K562 (cell line): ENCODE measurements at regions not wholly inside any gene's neighbourhood (a gene's known extent, or its start where the extent isn't known, plus 50 kb on each side); places are given as distances from the start of the nearest gene placed in this dataset.

Experiments
- ATAC-seq: fragments of 200-7000 bp; cut with Tn5 transposase; 3 replicates; pipeline ENCODE4 v1.9.1; 2020; ENCODE audit warnings: moderate library complexity
- BruUV-seq: library from RNA; stranded (reverse); fragments of 400-500 nt; replicated peaks from 2 replicates; lab custom pipeline; 2021; lab: Mats Ljungman, UMichigan
- CTCF ChIA-PET: fragments of 300-600 bp; formaldehyde crosslinking; extraction: SDS; loops from one replicate; lab custom pipeline; 2021; ENCODE audit warnings: low intra/inter-chr PET ratio; lab: Yijun Ruan, JAX
- POLR2A ChIA-PET: fragments of 300-600, 350-650 bp; sonication (Branson Sonifier 250); formaldehyde crosslinking; extraction: SDS; loops from one replicate; lab custom pipeline; 2021; ENCODE audit warnings: antibody characterized with exemption, inconsistent platforms; lab: Yijun Ruan, JAX
- DNase-seq, 4 experiments: peaks; one replicate each; pipeline versions ENCODE4 v3.0.0 to v3.0.0-alpha.2; 2011 to 2018; ENCODE audit warnings: low spot score in 3 of 4, mixed read lengths in 3 of 4; ENCODE audit errors: extremely low read depth in 1 of 4
- FAIRE-seq: peaks from 2 replicates; lab custom pipeline; 2011; peaks lifted over from hg19 to GRCh38; lab: Jason Lieb, UNC
- H2AFZ ChIP-seq: 2 replicates; pipeline ENCODE4 v1.6.0; 2011; ENCODE audit warnings: low read depth, low read length, control low read depth, inconsistent platforms
- H3K27ac ChIP-seq: fragments of 200-600 bp; 3 replicates; pipeline ENCODE4 v1.8.0; 2011; ENCODE audit warnings: low read depth, mild to moderate bottlenecking, control low read depth, inconsistent platforms, low read length, moderate library complexity, mixed read lengths; ENCODE audit errors: extremely low read depth
- H3K27me3 ChIP-seq, 2 experiments: fragments of 300-600 bp in 1 of 2; 2 replicates in 1 of 2; 3 replicates in 1 of 2; pipeline versions ENCODE4 v1.6.0 to v1.8.0; 2011; ENCODE audit warnings: inconsistent platforms in 2 of 2, low read length in 2 of 2, mild to moderate bottlenecking in 1 of 2, mixed read lengths in 1 of 2, moderate library complexity in 1 of 2; ENCODE audit not compliant: control insufficient read depth in 2 of 2, insufficient read depth in 2 of 2
- H3K36me3 ChIP-seq: fragments of 300-600 bp; 3 replicates; pipeline ENCODE4 v1.8.0; 2011; ENCODE audit warnings: mild to moderate bottlenecking, low read length, inconsistent platforms; ENCODE audit not compliant: control insufficient read depth, insufficient read depth
- H3K4me1 ChIP-seq, 2 experiments: fragments of 200-600 bp in 1 of 2; replicated peaks in 1 of 2; 2 replicates in 1 of 2; 3 replicates in 1 of 2; pipeline versions ENCODE4 v1.5.1 to v1.8.0; 2011; ENCODE audit warnings: inconsistent platforms in 2 of 2, low read length in 2 of 2, mild to moderate bottlenecking in 1 of 2, mixed read lengths in 1 of 2, moderate library complexity in 1 of 2; ENCODE audit not compliant: control insufficient read depth in 2 of 2, insufficient read depth in 2 of 2
- H3K4me2 ChIP-seq: 2 replicates; pipeline ENCODE4 v1.6.1; 2011; ENCODE audit warnings: low read length, control low read depth, inconsistent platforms, mixed read lengths; ENCODE audit not compliant: insufficient read depth
- H3K4me3 ChIP-seq: fragments of 200-600 bp; sonication (generic), shearing (Covaris generic); 2 replicates; pipeline ENCODE4 v1.5.1; 2016; ENCODE audit warnings: control low read depth, inconsistent platforms
- H3K79me2 ChIP-seq: fragments of 200-600 bp; 3 replicates; pipeline ENCODE4 v1.8.0; 2011; ENCODE audit warnings: low read length, inconsistent platforms; ENCODE audit not compliant: control insufficient read depth, insufficient read depth
- H3K9ac ChIP-seq, 2 experiments: 2 replicates each; pipeline versions ENCODE4 v1.6.0 to v1.6.1; 2011; ENCODE audit warnings: low read depth in 2 of 2, low read length in 2 of 2, control low read depth in 1 of 2, inconsistent platforms in 1 of 2, mild to moderate bottlenecking in 1 of 2, mixed read lengths in 1 of 2; ENCODE audit not compliant: insufficient read depth in 1 of 2
- H3K9me1 ChIP-seq: one replicate; pipeline ENCODE4 v1.6.0; 2011; ENCODE audit warnings: inconsistent platforms, mild to moderate bottlenecking, low read length, moderate library complexity; ENCODE audit not compliant: control insufficient read depth, insufficient read depth
- H3K9me3 ChIP-seq: replicated peaks from 2 replicates; pipeline ENCODE4 v1.5.1; 2011; ENCODE audit warnings: low read depth, low read length, inconsistent platforms; ENCODE audit not compliant: control insufficient read depth, insufficient read depth
- H4K20me1 ChIP-seq: replicated peaks from 2 replicates; pipeline ENCODE4 v1.6.1; 2011; ENCODE audit warnings: low read length, inconsistent platforms, mixed read lengths; ENCODE audit not compliant: control insufficient read depth, insufficient read depth
- BHLHE40 ChIP-seq: IDR thresholded peaks from 2 replicates; pipeline ENCODE4 v1.6.1; 2011; ENCODE audit warnings: low read length, improper control_type of control experiment
- CSDE1 ChIP-seq, 2 experiments: fragments of 450-650 bp; IDR thresholded peaks; 2 replicates each; pipeline ENCODE4 v1.6.1; 2016; ENCODE audit warnings: mild to moderate bottlenecking in 1 of 2
- EP400 ChIP-seq: fragments of 450-650 bp; IDR thresholded peaks from 2 replicates; pipeline ENCODE4 v1.6.1; 2017; ENCODE audit warnings: antibody characterized with exemption, mild to moderate bottlenecking, moderate library complexity
- ERF ChIP-seq: fragments of 450-650 bp; formaldehyde crosslinking; IDR thresholded peaks from 2 replicates; pipeline ENCODE4 v1.4.0; 2020; ENCODE audit warnings: mild to moderate bottlenecking, mixed read lengths
- KLF6 ChIP-seq: fragments of 250-450 bp; sonication (Bioruptor Pico); IDR thresholded peaks from 2 replicates; pipeline ENCODE4 v1.4.0; 2020; ENCODE audit warnings: mild to moderate bottlenecking, moderate library complexity, borderline replicate concordance
- LEF1 ChIP-seq: fragments of 450-650 bp; IDR thresholded peaks from 2 replicates; pipeline ENCODE4 v1.6.1; 2016; ENCODE audit warnings: mild to moderate bottlenecking
- PHF8 ChIP-seq: fragments of 200-600 bp; sonication (generic); IDR thresholded peaks from 2 replicates; pipeline ENCODE4 v1.6.1; 2012; ENCODE audit warnings: mixed run types, mild to moderate bottlenecking, inconsistent platforms, low read length, moderate library complexity, borderline replicate concordance
- ZC3H4 ChIP-seq: sonication (generic); formaldehyde crosslinking; IDR thresholded peaks from 2 replicates; pipeline ENCODE4 v1.9.0; 2021; ENCODE audit warnings: missing genetic modification reagents, borderline replicate concordance
- ZFP1 ChIP-seq: fragments of 450-650 bp; formaldehyde crosslinking; IDR thresholded peaks from 2 replicates; pipeline ENCODE4 v1.4.0; 2020; ENCODE audit warnings: mild to moderate bottlenecking, mixed read lengths
- WGBS: fragments of 100-300 bp; shearing (Covaris generic); methylation state at CpG from one replicate; pipeline ENCODE4 v1.1.6; 2016; ENCODE audit warnings: low coverage, mixed read lengths; ENCODE audit not compliant: insufficient coverage; ENCODE audit errors: missing lambda C conversion rate; 5-methylcytosine and 5-hydroxymethylcytosine counted together
- in situ Hi-C: fragments of 300-500 bp; cut with MboI; formaldehyde crosslinking; loops from 4 replicates; pipeline ENCODE4 v1.15.0; 2018; ENCODE audit warnings: inconsistent platforms, mixed read lengths
- intact Hi-C: fragments of 100-400 bp; cut with micrococcal nuclease; formaldehyde crosslinking; loops from 2 replicates; pipeline ENCODE4 v1.14.2; 2022

GRCh38 chr5:125365747-125366146 lies 619.3 kb upstream of the ZNF608 start:
- CTCF ChIA-PET: no interaction called here

DNA sequence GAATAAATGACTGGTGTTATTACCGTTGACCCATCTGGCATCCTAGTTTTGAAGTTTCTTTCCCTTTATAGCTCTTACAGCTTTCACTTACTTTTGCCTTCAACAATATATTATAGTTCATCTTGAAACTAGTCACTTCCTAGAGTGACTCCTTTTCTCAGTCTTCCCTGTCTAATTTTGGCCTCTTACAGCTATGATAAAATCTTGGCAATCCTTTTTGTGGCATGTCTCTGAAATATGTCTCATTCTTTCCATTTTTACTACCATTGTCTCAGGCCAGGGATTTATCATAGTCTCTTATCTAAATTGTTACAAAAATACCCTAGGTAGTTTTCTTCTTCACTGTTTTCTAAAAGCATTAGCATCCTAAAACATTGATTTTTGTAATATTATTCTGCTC lies 621.3 kb upstream of the ZNF608 start:
- H3K9ac ChIP-seq: no peak overlapping the region
- no peak for FAIRE-seq
- no peaks in the 10 kb centered on the region for H4K20me1 ChIP-seq
- no peaks in the 10 kb centered on the region for H3K36me3 ChIP-seq
- H3K4me1 ChIP-seq: no peaks in the 10 kb centered on the region
- intact Hi-C loops (no loop called here), in situ Hi-C loops (no loop called here)
- no TSS peak for BruUV-seq
- no peaks in the 10 kb centered on the region for H3K9me1 ChIP-seq
- no peak for DNase-seq
- ChIA-PET CTCF (no interaction called here), POLR2A (no interaction called here)
- TF ChIP-seq PHF8 (no peak), CSDE1 (IDR thresholded peaks at IDR 0.05) (no peak), BHLHE40 (no peak), KLF6 (CRISPR knock-in tag) (no peak), ERF (CRISPR knock-in tag) (no peak), LEF1 (no peak)
- no peaks in the 10 kb centered on the region for H3K27me3 ChIP-seq
- ATAC-seq: no peak
- H3K27ac ChIP-seq: no peak overlapping the region
- WGBS: 0% methylated on average over 1 of the region's 1 CpG
- no peaks in the 10 kb centered on the region for H3K79me2 ChIP-seq
- no peaks in the 10 kb centered on the region for H3K9me3 ChIP-seq
- no peak overlapping the region for H2AFZ ChIP-seq
- H3K4me2 ChIP-seq: no peak overlapping the region
- H3K4me3 ChIP-seq: no peak overlapping the region

More at GRCh38 chr5:125365747-125366146, 619.3 kb upstream of the ZNF608 start:
- no peaks in the 10 kb centered on the region for H4K20me1 ChIP-seq
- H3K36me3 ChIP-seq: no peaks in the 10 kb centered on the region
- H3K79me2 ChIP-seq: no peaks in the 10 kb centered on the region
- WGBS: 0% methylated on average over 2 of the region's 2 CpGs
- in situ Hi-C loops: no loop called here
- intact Hi-C loops: no loop called here
- no peak overlapping the region for H2AFZ ChIP-seq
- ATAC-seq: no peak
- no peak overlapping the region for H3K9ac ChIP-seq
- POLR2A ChIA-PET: no interaction called here
- H3K9me1 ChIP-seq: no peaks in the 10 kb centered on the region
- H3K27ac ChIP-seq: no peak overlapping the region
- no peak overlapping the region for H3K4me2 ChIP-seq
- no peaks in the 10 kb centered on the region for H3K27me3 ChIP-seq
- no peak overlapping the region for H3K4me3 ChIP-seq
- no peak for TF ChIP-seq EP400
- no peak for TF ChIP-seq ZC3H4
- no peak for TF ChIP-seq ZFP1 (CRISPR knock-in tag)
- no peaks in the 10 kb centered on the region for H3K4me1 ChIP-seq
- H3K9me3 ChIP-seq: no peaks in the 10 kb centered on the region
- FAIRE-seq: no peak
- no peak for DNase-seq
- no TSS peak for BruUV-seq
